ENCODE measurements at regions not wholly inside any gene's neighbourhood (a gene's known extent, or its start where the extent isn't known, plus 50 kb on each side); places are given as distances from the start of the nearest gene placed in this dataset.

GRCh38 chr13:34675626-34676025 is 266.4 kb upstream of the NBEA start:
- no peak for DNase-seq (ENCODE audit: extremely low read depth, insufficient read length)
- Histone ChIP-seq H3K36me3 (ENCODE audit: control insufficient read depth, insufficient read depth, low read length) (no peaks in the 10 kb centered on the region), H3K4me3 (replicated peaks; ENCODE audit: low read depth, low read length) (no peak overlapping the region), H3K27me3 (replicated peaks; ENCODE audit: control insufficient read depth, insufficient read depth, low read length) (no peaks in the 10 kb centered on the region)
- TF ChIP-seq CTCF (IDR thresholded peaks at IDR 0.05; ENCODE audit: insufficient read depth, low read length, poor library complexity, severe bottlenecking): no peak

GRCh38 chr13:34678154-34678553 is 263.9 kb upstream of the NBEA start:
- DNase-seq (ENCODE audit: extremely low read depth, insufficient read length): no peak
- no peaks in the 10 kb centered on the region for H3K36me3 ChIP-seq (ENCODE audit: control insufficient read depth, insufficient read depth, low read length)
- no peak for TF ChIP-seq CTCF (IDR thresholded peaks at IDR 0.05; ENCODE audit: insufficient read depth, low read length, poor library complexity, severe bottlenecking)
- no peaks in the 10 kb centered on the region for H3K27me3 ChIP-seq (replicated peaks; ENCODE audit: control insufficient read depth, insufficient read depth, low read length)
- no peak overlapping the region for H3K4me3 ChIP-seq (replicated peaks; ENCODE audit: low read depth, low read length)

- no peaks in the 10 kb centered on the region for H3K36me3 ChIP-seq (ENCODE audit: control insufficient read depth, insufficient read depth, low read length)
Measured at GRCh38 chr13:34681405-34681955, 260.6 kb upstream of the NBEA start.

GRCh38 chr13:34695063-34695462 is 247.0 kb upstream of the NBEA start:
- no peak overlapping the region for H3K4me3 ChIP-seq (replicated peaks; ENCODE audit: low read depth, low read length)
- no peaks in the 10 kb centered on the region for H3K36me3 ChIP-seq (ENCODE audit: control insufficient read depth, insufficient read depth, low read length)
- no peaks in the 10 kb centered on the region for H3K27me3 ChIP-seq (replicated peaks; ENCODE audit: control insufficient read depth, insufficient read depth, low read length)
- DNase-seq (ENCODE audit: extremely low read depth, insufficient read length): no peak
- no peak for TF ChIP-seq CTCF (IDR thresholded peaks at IDR 0.05; ENCODE audit: insufficient read depth, low read length, poor library complexity, severe bottlenecking)

More at GRCh38 chr13:34681405-34681955, 260.6 kb upstream of the NBEA start:
- Histone ChIP-seq H3K27me3 (replicated peaks; ENCODE audit: control insufficient read depth, insufficient read depth, low read length) (no peaks in the 10 kb centered on the region), H3K4me3 (replicated peaks; ENCODE audit: low read depth, low read length) (no peak overlapping the region)
- DNase-seq (ENCODE audit: extremely low read depth, insufficient read length): no peak
- TF ChIP-seq CTCF (IDR thresholded peaks at IDR 0.05; ENCODE audit: insufficient read depth, low read length, poor library complexity, severe bottlenecking): no peak

GRCh38 chr13:34696296-34696695 is 245.8 kb upstream of the NBEA start:
- no peak for TF ChIP-seq CTCF (IDR thresholded peaks at IDR 0.05; ENCODE audit: insufficient read depth, low read length, poor library complexity, severe bottlenecking)
- Histone ChIP-seq H3K4me3 (replicated peaks; ENCODE audit: low read depth, low read length) (no peak overlapping the region), H3K27me3 (replicated peaks; ENCODE audit: control insufficient read depth, insufficient read depth, low read length) (no peaks in the 10 kb centered on the region), H3K36me3 (ENCODE audit: control insufficient read depth, insufficient read depth, low read length) (no peaks in the 10 kb centered on the region)
- DNase-seq (ENCODE audit: extremely low read depth, insufficient read length): no peak

- Histone ChIP-seq H3K4me3 (replicated peaks; ENCODE audit: low read depth, low read length) (no peak overlapping the region), H3K36me3 (ENCODE audit: control insufficient read depth, insufficient read depth, low read length) (no peaks in the 10 kb centered on the region), H3K27me3 (replicated peaks; ENCODE audit: control insufficient read depth, insufficient read depth, low read length) (no peaks in the 10 kb centered on the region)
- DNase-seq (ENCODE audit: extremely low read depth, insufficient read length): no peak
- TF ChIP-seq CTCF (IDR thresholded peaks at IDR 0.05; ENCODE audit: insufficient read depth, low read length, poor library complexity, severe bottlenecking): no peak
Measured at GRCh38 chr13:34696741-34697140, 245.3 kb upstream of the NBEA start.
